GM12878 (cell line): ENCODE measurements at regions not wholly inside any gene's neighbourhood (a gene's known extent, or its start where the extent isn't known, plus 50 kb on each side); places are given as distances from the start of the nearest gene placed in this dataset.

Experiments used
- ATAC-seq: fragments of 200-7000 bp; cut with Tn5 transposase; 3 replicates; pipeline ENCODE4 v1.9.1; 2020; ENCODE audit warnings: mild to moderate bottlenecking, moderate library complexity
- BruUV-seq: library from RNA; stranded (reverse); fragments of 400-500 nt; replicated peaks from 2 replicates; lab custom pipeline; 2021; lab: Mats Ljungman, UMichigan
- CTCF ChIA-PET: fragments of 300-600 bp; sonication (Branson Sonifier 250); formaldehyde crosslinking; extraction: SDS; loops from one replicate; lab custom pipeline; 2021; ENCODE audit warnings: inconsistent platforms; lab: Yijun Ruan, JAX
- POLR2A ChIA-PET: fragments of 350-600 bp; formaldehyde crosslinking; extraction: SDS; loops from one replicate; lab custom pipeline; 2021; ENCODE audit warnings: inconsistent platforms; lab: Charles Lee
- RAD21 ChIA-PET: fragments of 300-600 bp; sonication (Branson Sonifier 250); formaldehyde crosslinking; loops from one replicate; lab custom pipeline; 2023; ENCODE audit warnings: antibody characterized with exemption; ENCODE audit not compliant: unreplicated experiment; lab: Charles Lee
- SMC1A ChIA-PET: fragments of 300-600 bp; sonication (Branson Sonifier 250); formaldehyde crosslinking; loops from one replicate; lab custom pipeline; 2023; ENCODE audit not compliant: unreplicated experiment, uncharacterized antibody; lab: Charles Lee
- DNase-seq: peaks from one replicate; pipeline ENCODE4 v3.0.0-alpha.2; 2011; ENCODE audit warnings: low read depth, low spot score
- FAIRE-seq: peaks from 3 replicates; lab custom pipeline; 2011; peaks lifted over from hg19 to GRCh38; lab: Jason Lieb, UNC
- H2AFZ ChIP-seq: 2 replicates; pipeline ENCODE4 v1.6.0; 2011; ENCODE audit warnings: low read depth, low read length, control low read depth; ENCODE audit not compliant: control insufficient read depth
- H3K27ac ChIP-seq: 2 replicates; pipeline ENCODE4 v1.5.1; 2011; ENCODE audit warnings: control low read depth; ENCODE audit not compliant: control insufficient read depth, insufficient read depth
- H3K27me3 ChIP-seq, 2 experiments: replicated peaks in 1 of 2; 2 replicates each; pipeline versions ENCODE4 v1.6.0 to v1.6.1; 2011; ENCODE audit warnings: low read length in 1 of 2; ENCODE audit not compliant: control insufficient read depth in 2 of 2, insufficient read depth in 2 of 2
- H3K36me3 ChIP-seq, 2 experiments: 2 replicates each; pipeline ENCODE4 v1.5.1; 2011; ENCODE audit warnings: low read length in 1 of 2; ENCODE audit not compliant: control insufficient read depth in 2 of 2, insufficient read depth in 2 of 2
- H3K4me1 ChIP-seq: 2 replicates; pipeline ENCODE4 v1.6.1; 2011; ENCODE audit warnings: mild to moderate bottlenecking, low read length, moderate library complexity, mixed read lengths; ENCODE audit not compliant: control insufficient read depth, insufficient read depth
- H3K4me2 ChIP-seq: 2 replicates; pipeline ENCODE4 v1.6.0; 2011; ENCODE audit warnings: control low read depth; ENCODE audit not compliant: control insufficient read depth, insufficient read depth
- H3K4me3 ChIP-seq: fragments of 200-600 bp; sonication (generic); 2 replicates; pipeline ENCODE4 v1.5.1; 2016
- H3K79me2 ChIP-seq: 2 replicates; pipeline ENCODE4 v1.6.0; 2011; ENCODE audit warnings: low read length; ENCODE audit not compliant: control insufficient read depth, insufficient read depth
- H3K9ac ChIP-seq: 2 replicates; pipeline ENCODE4 v1.8.0; 2011; ENCODE audit warnings: low read length, control low read depth, mixed read lengths; ENCODE audit not compliant: control insufficient read depth, insufficient read depth
- H3K9me3 ChIP-seq: replicated peaks from 3 replicates; pipeline ENCODE4 v1.5.1; 2011; ENCODE audit warnings: mild to moderate bottlenecking, low read length; ENCODE audit not compliant: control insufficient read depth, insufficient read depth
- H4K20me1 ChIP-seq: 2 replicates; pipeline ENCODE4 v1.6.0; 2011; ENCODE audit not compliant: control insufficient read depth, insufficient read depth
- BMI1 ChIP-seq: fragments of 450-650 bp; IDR thresholded peaks from 2 replicates; pipeline ENCODE4 v1.6.1; 2016; ENCODE audit warnings: mild to moderate bottlenecking, moderate library complexity, borderline replicate concordance
- FOXM1 ChIP-seq: IDR thresholded peaks from 2 replicates; pipeline ENCODE4 v1.6.1; 2012; ENCODE audit warnings: low read depth, mild to moderate bottlenecking, inconsistent platforms, low read length, moderate library complexity
- HDAC2 ChIP-seq: fragments of 200-600 bp; sonication (generic); IDR thresholded peaks from 2 replicates; pipeline ENCODE4 v1.6.1; 2017
- POLR2AphosphoS5 ChIP-seq: IDR thresholded peaks from 2 replicates; pipeline ENCODE4 v1.6.1; 2011; ENCODE audit warnings: mild to moderate bottlenecking, low read length, inconsistent platforms
- SREBF1 ChIP-seq: IDR thresholded peaks from 2 replicates; pipeline ENCODE4 v1.6.1; 2012; ENCODE audit warnings: mild to moderate bottlenecking, low read length
- YBX1 ChIP-seq: fragments of 450-650 bp; IDR thresholded peaks from 2 replicates; pipeline ENCODE4 v1.6.1; 2016; ENCODE audit warnings: antibody characterized with exemption
- ZBTB33 ChIP-seq: fragments of 450-650 bp; IDR thresholded peaks from 2 replicates; pipeline ENCODE4 v1.6.1; 2017; ENCODE audit warnings: mild to moderate bottlenecking
- ZBTB4 ChIP-seq: fragments of 450-650 bp; formaldehyde crosslinking; IDR thresholded peaks from 2 replicates; pipeline ENCODE4 v1.4.0; 2022; ENCODE audit warnings: mild to moderate bottlenecking, moderate library complexity
- WGBS: methylation state at CpG from one replicate; pipeline ENCODE4 v1.1.6; 2016; ENCODE audit warnings: low lambda C conversion rate; ENCODE audit not compliant: insufficient replicate concordance, insufficient coverage; ENCODE audit errors: missing lambda C conversion rate; 5-methylcytosine and 5-hydroxymethylcytosine counted together
- in situ Hi-C: fragments of 300-500 bp; cut with MboI; formaldehyde crosslinking; loops from 9 replicates; pipeline ENCODE4 v1.14.3; 2018; ENCODE audit warnings: mixed read lengths
- intact Hi-C: fragments of 100-400 bp; cut with micrococcal nuclease; formaldehyde crosslinking; loops from one replicate; pipeline ENCODE4 v1.14.2; 2022; ENCODE audit not compliant: unreplicated experiment

GRCh38 chr2:20110383-20110782, 59.0 kb upstream of the LAPTM4A start:
- Histone ChIP-seq H3K27me3 (no peaks in the 10 kb centered on the region), H3K4me2 (no peak overlapping the region), H3K9ac (no peak overlapping the region), H3K27ac (no peak overlapping the region), H3K4me1 (no peaks in the 10 kb centered on the region), H3K9me3 (no peaks in the 10 kb centered on the region), H4K20me1 (no peaks in the 10 kb centered on the region)
- POLR2A ChIA-PET = no interaction called here
- RAD21 ChIA-PET = no interaction called here
- BruUV-seq = no TSS peak
- WGBS = 36% methylated on average over 3 of the region's 3 CpGs
- FAIRE-seq (no peak), DNase-seq (no peak)
- SMC1A ChIA-PET = no interaction called here
- in situ Hi-C loops = no loop called here
- CTCF ChIA-PET = interaction anchor here (0.9 to 1.6 kb wide), 2 partner anchors 115 kb away, joined by 3 to 4 read pairs; partner anchors contain the start of gene SDC1
- TF ChIP-seq YBX1 (no peak), POLR2AphosphoS5 (no peak), ZBTB33 (no peak), HDAC2 (no peak), SREBF1 (no peak), FOXM1 (no peak), BMI1 (no peak), ZBTB4 (CRISPR knock-in tag) (no peak)
- TF ChIP-seq, all 136 proteins: peak for 0
- ATAC-seq = no peak
- Histone ChIP-seq H2AFZ (no peak overlapping the region), H3K79me2 (no peaks in the 10 kb centered on the region), H3K36me3 (no peaks in the 10 kb centered on the region), H3K4me3 (no peak overlapping the region)
- intact Hi-C loops = no loop called here
